Body of pancreas (tissue), 4 donors: ENCODE measurements at regions not wholly inside any gene's neighbourhood (a gene's known extent, or its start where the extent isn't known, plus 50 kb on each side); places are given as distances from the start of the nearest gene placed in this dataset.

Experiments used
- POLR2A ChIP-seq, 3 donors: fragments of 450-650 bp; IDR thresholded peaks; one replicate each; pipeline ENCODE4 v1.6.1; 2016; ENCODE audit warnings: antibody characterized with exemption in 3 of 3, mild to moderate bottlenecking in 2 of 3
- TF ChIP-seq, protein P1 (sequence below), 7 experiments: fragments of 450-650 bp in 4 of 7; fragments of 200-600 bp in 3 of 7; sonication (generic) in 3 of 7; IDR thresholded peaks; one replicate each; pipeline ENCODE4 v1.5.1; 2016 to 2019; ENCODE audit warnings: antibody characterized with exemption in 7 of 7

GRCh38 chr3:178353006-178353694, 183.1 kb upstream of the KCNMB2 start:
- TF ChIP-seq, protein P1, sequence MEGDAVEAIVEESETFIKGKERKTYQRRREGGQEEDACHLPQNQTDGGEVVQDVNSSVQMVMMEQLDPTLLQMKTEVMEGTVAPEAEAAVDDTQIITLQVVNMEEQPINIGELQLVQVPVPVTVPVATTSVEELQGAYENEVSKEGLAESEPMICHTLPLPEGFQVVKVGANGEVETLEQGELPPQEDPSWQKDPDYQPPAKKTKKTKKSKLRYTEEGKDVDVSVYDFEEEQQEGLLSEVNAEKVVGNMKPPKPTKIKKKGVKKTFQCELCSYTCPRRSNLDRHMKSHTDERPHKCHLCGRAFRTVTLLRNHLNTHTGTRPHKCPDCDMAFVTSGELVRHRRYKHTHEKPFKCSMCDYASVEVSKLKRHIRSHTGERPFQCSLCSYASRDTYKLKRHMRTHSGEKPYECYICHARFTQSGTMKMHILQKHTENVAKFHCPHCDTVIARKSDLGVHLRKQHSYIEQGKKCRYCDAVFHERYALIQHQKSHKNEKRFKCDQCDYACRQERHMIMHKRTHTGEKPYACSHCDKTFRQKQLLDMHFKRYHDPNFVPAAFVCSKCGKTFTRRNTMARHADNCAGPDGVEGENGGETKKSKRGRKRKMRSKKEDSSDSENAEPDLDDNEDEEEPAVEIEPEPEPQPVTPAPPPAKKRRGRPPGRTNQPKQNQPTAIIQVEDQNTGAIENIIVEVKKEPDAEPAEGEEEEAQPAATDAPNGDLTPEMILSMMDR (IDR thresholded peaks at IDR 0.05) = no peak
- TF ChIP-seq POLR2A (IDR thresholded peaks at IDR 0.05) = no peak
